ENCODE measurements at regions not wholly inside any gene's neighbourhood (a gene's known extent, or its start where the extent isn't known, plus 50 kb on each side); places are given as distances from the start of the nearest gene placed in this dataset.

DNA sequence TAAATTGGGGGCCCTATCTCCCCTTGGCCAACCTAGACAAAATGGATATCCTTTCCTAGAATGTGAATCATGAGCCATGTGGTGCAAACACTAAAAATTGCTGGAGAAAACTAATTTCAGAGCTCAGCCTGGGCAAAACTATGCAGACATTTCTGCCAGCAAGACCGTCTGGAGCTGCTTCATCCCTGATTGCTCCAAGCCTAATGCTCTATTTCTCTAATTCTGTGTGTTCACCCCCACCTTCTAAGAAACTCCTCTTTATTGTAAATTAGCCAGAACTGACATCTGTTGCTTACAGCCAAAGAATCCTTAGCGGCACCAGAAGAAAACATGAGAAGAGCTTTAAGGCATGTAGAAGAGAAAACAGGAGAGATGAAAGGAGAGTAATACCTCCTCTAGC is 337.7 kb upstream of the CHAC2 start:
- ChIA-PET CTCF (interaction anchor here (1.2 kb wide), 1 partner anchor 13 kb away, joined by 3 read pairs; no protein-coding TSS in a partner anchor), POLR2A (no interaction called here)
- H3K9me3 ChIP-seq (ENCODE audit: control insufficient read depth, insufficient read depth, low read depth, low read length) = no peaks in the 10 kb centered on the region
- H3K27ac ChIP-seq (ENCODE audit: extremely low read depth, low read depth, low read length) = no peak overlapping the region
- no peak overlapping the region for H3K4me3 ChIP-seq (ENCODE audit: low read depth, low read length)
- no peaks in the 10 kb centered on the region for H3K4me1 ChIP-seq (ENCODE audit: control insufficient read depth, insufficient read depth, low read length)
- TF ChIP-seq EGR2 (tag by site-specific recombination; IDR thresholded peaks at IDR 0.05; ENCODE audit: low read depth) = no peak
- TF ChIP-seq, protein P1, sequence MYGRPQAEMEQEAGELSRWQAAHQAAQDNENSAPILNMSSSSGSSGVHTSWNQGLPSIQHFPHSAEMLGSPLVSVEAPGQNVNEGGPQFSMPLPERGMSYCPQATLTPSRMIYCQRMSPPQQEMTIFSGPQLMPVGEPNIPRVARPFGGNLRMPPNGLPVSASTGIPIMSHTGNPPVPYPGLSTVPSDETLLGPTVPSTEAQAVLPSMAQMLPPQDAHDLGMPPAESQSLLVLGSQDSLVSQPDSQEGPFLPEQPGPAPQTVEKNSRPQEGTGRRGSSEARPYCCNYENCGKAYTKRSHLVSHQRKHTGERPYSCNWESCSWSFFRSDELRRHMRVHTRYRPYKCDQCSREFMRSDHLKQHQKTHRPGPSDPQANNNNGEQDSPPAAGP (tag by site-specific recombination; IDR thresholded peaks at IDR 0.05) = no peak
- TF ChIP-seq ZIC2 (tag by site-specific recombination; IDR thresholded peaks at IDR 0.05) = no peak
- TF ChIP-seq, protein P2, sequence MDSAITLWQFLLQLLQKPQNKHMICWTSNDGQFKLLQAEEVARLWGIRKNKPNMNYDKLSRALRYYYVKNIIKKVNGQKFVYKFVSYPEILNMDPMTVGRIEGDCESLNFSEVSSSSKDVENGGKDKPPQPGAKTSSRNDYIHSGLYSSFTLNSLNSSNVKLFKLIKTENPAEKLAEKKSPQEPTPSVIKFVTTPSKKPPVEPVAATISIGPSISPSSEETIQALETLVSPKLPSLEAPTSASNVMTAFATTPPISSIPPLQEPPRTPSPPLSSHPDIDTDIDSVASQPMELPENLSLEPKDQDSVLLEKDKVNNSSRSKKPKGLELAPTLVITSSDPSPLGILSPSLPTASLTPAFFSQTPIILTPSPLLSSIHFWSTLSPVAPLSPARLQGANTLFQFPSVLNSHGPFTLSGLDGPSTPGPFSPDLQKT (IDR thresholded peaks at IDR 0.05; ENCODE audit: borderline replicate concordance, low read depth, low read length) = no peak
- TF ChIP-seq ZSCAN30 (tag by site-specific recombination; IDR thresholded peaks at IDR 0.05) = no peak
- no peak for TF ChIP-seq ZBTB48 (tag by site-specific recombination; IDR thresholded peaks at IDR 0.05)
- no peak for TF ChIP-seq ZNF529 (tag by site-specific recombination; IDR thresholded peaks at IDR 0.05; ENCODE audit: insufficient replicate concordance)
- TF ChIP-seq ZNF132 (tag by site-specific recombination; IDR thresholded peaks at IDR 0.05; ENCODE audit: borderline replicate concordance) = no peak
- TF ChIP-seq, protein P3, sequence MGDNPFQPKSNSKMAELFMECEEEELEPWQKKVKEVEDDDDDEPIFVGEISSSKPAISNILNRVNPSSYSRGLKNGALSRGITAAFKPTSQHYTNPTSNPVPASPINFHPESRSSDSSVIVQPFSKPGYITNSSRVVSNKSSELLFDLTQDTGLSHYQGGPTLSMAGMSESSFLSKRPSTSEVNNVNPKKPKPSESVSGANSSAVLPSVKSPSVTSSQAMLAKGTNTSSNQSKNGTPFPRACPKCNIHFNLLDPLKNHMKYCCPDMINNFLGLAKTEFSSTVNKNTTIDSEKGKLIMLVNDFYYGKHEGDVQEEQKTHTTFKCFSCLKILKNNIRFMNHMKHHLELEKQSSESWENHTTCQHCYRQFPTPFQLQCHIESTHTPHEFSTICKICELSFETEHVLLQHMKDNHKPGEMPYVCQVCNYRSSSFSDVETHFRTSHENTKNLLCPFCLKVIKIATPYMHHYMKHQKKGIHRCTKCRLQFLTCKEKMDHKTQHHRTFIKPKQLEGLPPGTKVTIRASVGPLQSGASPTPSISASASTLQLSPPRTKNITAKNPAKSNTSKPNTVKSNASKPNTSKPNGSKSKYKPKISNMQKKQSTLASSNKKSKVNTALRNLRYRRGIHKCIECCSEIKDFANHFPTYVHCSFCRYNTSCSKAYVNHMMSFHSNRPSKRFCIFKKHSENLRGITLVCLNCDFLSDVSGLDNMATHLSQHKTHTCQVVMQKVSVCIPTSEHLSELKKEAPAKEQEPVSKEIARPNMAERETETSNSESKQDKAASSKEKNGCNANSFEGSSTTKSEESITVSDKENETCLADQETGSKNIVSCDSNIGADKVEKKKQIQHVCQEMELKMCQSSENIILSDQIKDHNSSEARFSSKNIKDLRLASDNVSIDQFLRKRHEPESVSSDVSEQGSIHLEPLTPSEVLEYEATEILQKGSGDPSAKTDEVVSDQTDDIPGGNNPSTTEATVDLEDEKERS (tag by site-specific recombination; IDR thresholded peaks at IDR 0.05) = no peak
- TF ChIP-seq ZNF548 (tag by site-specific recombination; IDR thresholded peaks at IDR 0.05) = no peak
- no peak for TF ChIP-seq ZNF121 (tag by site-specific recombination; IDR thresholded peaks at IDR 0.05)
- no peak for TF ChIP-seq SALL2 (tag by site-specific recombination; IDR thresholded peaks at IDR 0.05; ENCODE audit: borderline replicate concordance)
- TF ChIP-seq, protein P4, sequence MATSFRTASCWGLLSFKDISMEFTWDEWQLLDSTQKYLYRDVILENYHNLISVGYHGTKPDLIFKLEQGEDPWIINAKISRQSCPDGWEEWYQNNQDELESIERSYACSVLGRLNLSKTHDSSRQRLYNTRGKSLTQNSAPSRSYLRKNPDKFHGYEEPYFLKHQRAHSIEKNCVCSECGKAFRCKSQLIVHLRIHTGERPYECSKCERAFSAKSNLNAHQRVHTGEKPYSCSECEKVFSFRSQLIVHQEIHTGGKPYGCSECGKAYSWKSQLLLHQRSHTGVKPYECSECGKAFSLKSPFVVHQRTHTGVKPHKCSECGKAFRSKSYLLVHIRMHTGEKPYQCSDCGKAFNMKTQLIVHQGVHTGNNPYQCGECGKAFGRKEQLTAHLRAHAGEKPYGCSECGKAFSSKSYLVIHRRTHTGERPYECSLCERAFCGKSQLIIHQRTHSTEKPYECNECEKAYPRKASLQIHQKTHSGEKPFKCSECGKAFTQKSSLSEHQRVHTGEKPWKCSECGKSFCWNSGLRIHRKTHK (tag by site-specific recombination; IDR thresholded peaks at IDR 0.05) = no peak
- TF ChIP-seq, protein P5, sequence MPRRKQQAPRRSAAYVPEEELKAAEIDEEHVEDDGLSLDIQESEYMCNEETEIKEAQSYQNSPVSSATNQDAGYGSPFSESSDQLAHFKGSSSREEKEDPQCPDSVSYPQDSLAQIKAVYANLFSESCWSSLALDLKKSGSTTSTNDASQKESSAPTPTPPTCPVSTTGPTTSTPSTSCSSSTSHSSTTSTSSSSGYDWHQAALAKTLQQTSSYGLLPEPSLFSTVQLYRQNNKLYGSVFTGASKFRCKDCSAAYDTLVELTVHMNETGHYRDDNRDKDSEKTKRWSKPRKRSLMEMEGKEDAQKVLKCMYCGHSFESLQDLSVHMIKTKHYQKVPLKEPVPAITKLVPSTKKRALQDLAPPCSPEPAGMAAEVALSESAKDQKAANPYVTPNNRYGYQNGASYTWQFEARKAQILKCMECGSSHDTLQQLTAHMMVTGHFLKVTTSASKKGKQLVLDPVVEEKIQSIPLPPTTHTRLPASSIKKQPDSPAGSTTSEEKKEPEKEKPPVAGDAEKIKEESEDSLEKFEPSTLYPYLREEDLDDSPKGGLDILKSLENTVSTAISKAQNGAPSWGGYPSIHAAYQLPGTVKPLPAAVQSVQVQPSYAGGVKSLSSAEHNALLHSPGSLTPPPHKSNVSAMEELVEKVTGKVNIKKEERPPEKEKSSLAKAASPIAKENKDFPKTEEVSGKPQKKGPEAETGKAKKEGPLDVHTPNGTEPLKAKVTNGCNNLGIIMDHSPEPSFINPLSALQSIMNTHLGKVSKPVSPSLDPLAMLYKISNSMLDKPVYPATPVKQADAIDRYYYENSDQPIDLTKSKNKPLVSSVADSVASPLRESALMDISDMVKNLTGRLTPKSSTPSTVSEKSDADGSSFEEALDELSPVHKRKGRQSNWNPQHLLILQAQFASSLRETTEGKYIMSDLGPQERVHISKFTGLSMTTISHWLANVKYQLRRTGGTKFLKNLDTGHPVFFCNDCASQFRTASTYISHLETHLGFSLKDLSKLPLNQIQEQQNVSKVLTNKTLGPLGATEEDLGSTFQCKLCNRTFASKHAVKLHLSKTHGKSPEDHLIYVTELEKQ (tag by site-specific recombination; IDR thresholded peaks at IDR 0.05; ENCODE audit: borderline replicate concordance) = no peak
- TF ChIP-seq ZNF292 (tag by site-specific recombination; IDR thresholded peaks at IDR 0.05; ENCODE audit: borderline replicate concordance, low read depth) = no peak
- TF ChIP-seq ZNF10 (tag by site-specific recombination; IDR thresholded peaks at IDR 0.05) = no peak
- no peak for TF ChIP-seq ZNF600 (tag by site-specific recombination; IDR thresholded peaks at IDR 0.05)
- no peak for TF ChIP-seq HOXD13 (CRISPR knock-in tag; IDR thresholded peaks at IDR 0.05; ENCODE audit: borderline replicate concordance)
- H3K36me3 ChIP-seq (ENCODE audit: control insufficient read depth in 2 of 2, insufficient read depth in 1 of 2, low read length in 2 of 2) = no peaks in the 10 kb centered on the region
